NCI-H460 (cell line): ENCODE measurements at regions not wholly inside any gene's neighbourhood (a gene's known extent, or its start where the extent isn't known, plus 50 kb on each side); places are given as distances from the start of the nearest gene placed in this dataset.
A peak's percentile ranks its signal among the peaks of the same experiment; 100 is the strongest.

Source experiments
- DNase-seq: peaks from one replicate; pipeline ENCODE4 v3.0.0-alpha.2; 2016; ENCODE audit warnings: low read depth; ENCODE audit errors: extremely low read depth

DNA sequence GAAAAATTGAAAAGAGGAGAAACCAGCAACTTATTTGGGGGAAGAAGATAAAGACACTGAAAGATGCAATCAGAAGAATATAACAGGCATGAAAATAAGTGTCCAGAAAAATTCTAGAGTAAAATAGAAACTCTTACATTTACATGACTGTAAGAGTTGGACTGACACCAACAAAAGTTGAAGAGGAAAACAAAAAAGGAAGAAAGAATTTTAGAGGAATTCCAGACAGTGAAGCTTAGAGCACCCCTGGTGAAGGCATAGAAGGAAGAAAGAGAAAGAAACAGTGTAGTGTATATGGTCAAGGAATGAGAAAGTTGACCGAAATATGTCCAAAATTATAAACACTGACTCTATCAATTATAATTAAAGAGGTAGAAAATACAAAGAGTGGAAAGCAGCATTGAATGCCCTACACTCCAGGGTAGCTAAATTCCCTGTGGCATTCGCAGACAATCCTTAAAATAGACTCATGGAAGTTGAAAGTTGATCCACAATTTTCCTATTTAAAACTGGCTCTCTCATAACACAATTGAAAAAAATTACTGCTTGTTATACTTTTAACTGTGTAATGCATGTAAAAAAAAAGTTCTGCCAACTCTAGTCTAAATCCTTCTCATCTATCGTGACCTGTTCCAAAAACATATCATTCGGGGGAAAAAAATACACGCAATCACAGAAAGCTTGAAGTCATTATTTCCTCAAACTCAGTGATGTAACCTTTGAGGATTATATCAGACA, 102.6 kb upstream of the ABI3BP start:
- DNase-seq = no peak

DNA sequence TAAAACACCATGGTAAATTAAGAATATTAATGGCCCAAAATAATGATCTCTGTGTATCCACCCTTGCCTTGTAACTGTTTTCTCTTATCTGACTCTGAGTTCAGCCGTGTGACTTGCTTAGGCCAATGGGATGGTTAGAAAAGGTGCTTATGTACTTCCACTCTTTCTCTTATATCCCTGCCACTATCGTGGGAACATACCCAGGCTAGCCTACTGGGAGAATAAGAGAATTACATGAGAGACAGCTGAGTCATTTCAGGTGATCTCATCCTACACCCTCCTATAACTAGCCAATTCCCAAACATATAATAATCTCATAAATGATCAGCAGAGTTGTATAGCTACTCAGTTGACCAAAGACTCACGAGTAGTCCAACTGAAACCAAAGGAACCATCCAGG, 98.3 kb upstream of the ABI3BP start:
- DNase-seq = peak; percentile 12

GRCh38 chr3:101085752-101086151, 92.5 kb upstream of the ABI3BP start:
- no peak for DNase-seq

- no peak for DNase-seq
Observed at GRCh38 chr3:101084404-101084803, 91.2 kb upstream of the ABI3BP start.

DNA sequence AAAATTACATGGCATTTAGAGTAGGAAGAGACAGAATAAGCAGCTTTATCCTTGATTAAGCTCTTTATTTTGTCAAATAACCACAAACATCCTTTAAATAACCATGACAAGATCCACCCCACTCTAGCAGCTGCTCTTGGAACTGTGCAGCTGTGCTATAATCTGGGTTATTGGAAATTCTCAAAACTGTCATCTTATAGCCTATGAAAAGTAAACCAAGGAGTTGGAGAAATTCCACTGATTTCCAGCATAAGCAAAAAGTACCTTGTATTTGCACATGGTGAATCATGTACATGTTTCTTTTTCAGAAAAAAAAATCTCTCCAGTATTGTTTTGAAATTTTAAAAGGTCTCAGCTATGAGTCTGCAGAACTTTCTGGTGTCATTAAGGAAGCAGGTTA, 88.8 kb upstream of the ABI3BP start:
- DNase-seq = no peak

- DNase-seq = no peak
Observed at GRCh38 chr3:101081446-101081845, 88.2 kb upstream of the ABI3BP start.

DNA sequence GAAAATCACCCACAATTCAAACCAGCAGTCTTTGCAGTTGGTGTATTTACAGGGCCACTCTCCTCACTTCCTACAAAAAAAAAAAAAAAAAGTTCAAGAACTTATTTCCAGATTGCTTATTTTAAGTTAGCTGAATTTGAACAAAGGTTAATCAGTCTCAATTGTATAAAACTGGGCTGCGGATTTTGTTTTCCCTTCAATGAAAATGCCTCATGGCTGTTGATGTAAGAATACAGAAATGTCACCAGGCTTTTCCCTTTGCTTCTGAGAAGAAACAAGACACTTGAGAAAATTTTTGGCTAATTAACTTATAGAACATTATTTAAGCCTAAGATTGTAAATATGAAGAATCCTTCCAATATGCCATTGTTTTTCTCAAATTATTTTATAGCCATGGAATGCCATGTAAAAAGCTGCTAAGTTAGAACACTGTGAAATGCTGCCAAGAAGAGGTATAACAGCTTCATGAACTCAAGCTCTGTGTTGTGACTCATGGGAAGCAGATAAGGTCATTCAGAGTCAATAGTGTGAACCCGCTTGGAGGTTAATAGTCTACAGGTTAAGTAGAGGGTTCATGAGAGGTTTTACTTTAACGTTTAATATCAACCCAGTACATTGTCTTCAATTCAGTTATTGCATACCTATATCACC, 84.3 kb upstream of the ABI3BP start:
- peak; percentile 5 for DNase-seq

DNA sequence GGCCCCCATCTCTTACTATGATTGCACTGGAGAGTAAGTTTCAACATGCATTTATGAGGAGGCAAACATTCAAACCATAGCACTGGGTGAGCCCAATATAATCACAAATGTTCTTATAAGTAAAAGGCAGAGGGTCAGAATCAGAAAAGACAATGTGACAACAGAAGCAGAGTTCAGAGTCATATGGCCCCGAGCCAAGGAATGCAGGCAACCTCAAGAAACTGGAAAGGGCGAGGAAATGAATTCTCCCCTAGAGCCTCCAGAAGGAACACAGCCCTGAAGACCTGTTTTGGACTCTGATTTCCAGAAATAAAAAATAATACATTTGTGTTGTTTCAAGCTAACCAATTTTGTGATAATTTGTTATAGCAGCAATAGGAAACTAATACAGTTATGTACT, 81.3 kb upstream of the ABI3BP start:
- no peak for DNase-seq

DNA sequence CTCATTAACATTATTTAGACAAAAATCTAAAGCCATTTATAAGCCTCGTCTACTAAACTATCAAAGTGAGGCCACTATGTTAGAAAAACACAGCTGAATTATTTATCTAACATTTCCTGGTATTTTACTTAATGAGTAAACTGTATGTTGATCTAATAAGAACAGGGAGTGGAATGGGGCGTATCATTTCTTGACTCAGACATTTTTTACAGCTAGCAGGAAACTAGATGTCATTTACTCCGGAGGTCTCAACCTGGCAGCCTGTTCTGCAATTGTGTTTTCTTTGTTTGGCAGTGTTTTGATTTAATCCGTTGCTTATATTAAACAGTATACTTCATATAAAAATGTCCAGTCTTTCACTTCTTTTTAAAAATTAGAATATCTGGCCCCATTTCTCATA, 79.1 kb upstream of the ABI3BP start:
- peak; percentile 2 for DNase-seq

- DNase-seq = no peak
Observed at GRCh38 chr3:101070799-101071121, 77.5 kb upstream of the ABI3BP start.

DNA sequence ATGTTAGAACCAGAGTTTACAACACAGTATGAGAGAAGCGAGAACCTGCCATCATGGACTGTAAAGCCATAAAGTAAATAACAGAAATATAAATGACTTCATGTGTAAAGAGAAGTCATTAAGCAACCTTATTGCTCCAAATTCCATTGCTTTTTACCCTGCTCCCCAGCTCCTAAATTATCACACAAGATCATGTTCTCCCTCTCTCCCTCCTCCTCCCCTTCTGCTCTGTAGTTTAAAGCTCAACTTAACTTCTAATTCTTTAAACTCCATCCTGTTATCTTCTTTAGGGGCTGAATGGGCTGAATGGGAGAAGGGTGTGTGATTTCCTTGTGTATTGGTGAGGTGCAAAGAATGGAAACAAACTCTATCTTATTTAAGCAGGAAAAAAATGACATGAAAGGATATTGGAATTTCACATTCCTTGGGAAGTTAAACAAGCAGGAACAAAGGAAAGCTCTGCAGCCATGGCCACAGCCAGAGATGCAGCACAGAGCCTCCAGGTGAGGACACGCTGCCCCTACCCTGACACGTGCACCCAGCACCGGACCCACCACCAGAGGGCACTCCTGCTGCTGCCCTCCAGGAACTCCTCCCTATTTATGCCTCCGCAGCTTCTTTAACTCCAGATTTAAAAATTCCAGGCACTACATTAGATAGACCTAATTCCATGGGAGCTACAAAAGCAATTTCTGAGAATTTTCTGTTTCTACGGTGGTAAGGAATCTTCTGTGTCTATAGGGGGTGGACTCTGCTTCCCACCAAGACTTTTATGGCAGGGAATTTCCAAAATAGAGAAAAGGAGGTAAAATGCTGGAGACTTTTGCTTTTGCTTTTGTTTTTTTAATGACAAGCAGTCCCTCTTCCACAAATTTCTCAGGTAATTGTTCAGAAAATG, 76.9 kb upstream of the ABI3BP start:
- DNase-seq = peak; percentile 27

GRCh38 chr3:101068876-101069606, 75.8 kb upstream of the ABI3BP start:
- no peak for DNase-seq

DNA sequence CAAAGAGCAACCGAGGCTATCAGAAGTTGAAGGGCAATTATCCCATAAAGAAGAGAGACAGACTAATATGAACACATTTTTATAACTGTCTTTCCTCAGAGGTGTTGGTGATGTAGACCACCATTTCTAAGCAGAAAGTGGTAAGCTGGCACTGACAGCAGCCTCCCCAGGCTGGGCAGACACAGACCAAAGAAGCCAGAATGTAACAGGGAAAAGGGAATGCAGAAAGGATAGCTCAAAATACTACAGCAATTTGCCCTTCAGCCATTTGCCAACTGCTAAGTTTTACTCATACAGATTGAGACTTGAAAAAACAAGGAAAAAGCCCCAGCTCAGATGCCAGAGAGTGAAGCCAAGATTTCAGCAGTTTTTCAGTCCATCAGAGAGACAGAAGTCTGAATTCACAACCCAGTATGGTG, 73.5 kb upstream of the ABI3BP start:
- DNase-seq = peak; percentile 4

DNA sequence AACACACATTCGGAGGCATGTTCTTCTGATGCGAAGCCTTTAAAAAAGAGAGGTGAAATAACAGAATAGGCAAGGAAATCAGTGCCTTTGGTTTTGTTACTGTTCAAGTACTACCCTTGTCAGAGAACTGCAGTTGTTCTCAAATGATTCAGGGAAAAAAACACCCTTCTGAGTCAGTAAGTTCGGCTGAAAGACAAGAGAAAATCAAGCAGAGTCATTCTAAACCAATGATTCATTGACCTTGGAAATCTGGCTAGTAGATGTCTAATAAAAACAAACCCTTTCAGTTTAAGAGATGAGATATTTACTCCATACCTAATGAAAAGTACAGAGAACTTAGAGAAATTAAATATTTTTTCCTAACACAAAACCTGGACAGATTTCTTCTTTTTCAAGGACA, 72.7 kb upstream of the ABI3BP start:
- peak; percentile 74 for DNase-seq

DNA sequence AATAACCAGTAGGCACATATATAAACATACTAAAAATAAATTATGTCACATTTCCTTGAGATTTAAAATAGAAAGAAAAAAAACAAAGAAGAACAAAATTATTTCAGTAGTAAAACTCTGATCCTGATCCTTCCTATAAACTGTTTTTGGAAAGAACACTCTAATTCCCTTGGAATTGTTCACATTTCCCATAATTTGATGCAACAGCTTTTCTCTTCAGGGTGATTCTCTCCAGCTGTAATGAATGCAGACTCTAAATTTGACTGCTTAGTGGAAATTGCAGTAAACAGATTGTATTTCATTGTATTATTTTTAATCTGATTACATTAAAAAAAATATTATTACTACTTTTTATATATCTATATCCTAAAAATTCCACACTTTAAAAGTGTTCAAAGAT, 70.2 kb upstream of the ABI3BP start:
- no peak for DNase-seq

DNA sequence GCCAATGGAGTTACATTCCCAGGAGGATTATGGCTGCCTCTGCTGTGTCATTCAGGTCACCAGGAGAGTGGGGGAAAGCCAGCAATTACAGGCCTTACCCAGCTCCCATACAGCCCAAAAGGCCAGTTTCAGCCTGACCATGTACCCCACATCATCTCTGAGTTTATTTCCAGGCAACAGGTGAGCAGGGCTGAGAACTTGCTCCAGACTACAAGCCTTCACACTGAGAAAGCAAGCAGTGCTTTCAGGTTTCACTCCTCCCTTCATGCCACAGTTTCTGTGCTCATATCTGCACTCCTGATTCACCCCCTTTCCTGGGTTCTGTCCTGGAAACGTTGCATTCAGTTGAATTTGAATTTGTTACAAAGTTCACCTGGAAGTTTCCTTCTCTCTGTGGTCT, 68.1 kb upstream of the ABI3BP start:
- no peak for DNase-seq

GRCh38 chr3:101050866-101051265, 57.6 kb upstream of the ABI3BP start:
- no peak for DNase-seq

DNA sequence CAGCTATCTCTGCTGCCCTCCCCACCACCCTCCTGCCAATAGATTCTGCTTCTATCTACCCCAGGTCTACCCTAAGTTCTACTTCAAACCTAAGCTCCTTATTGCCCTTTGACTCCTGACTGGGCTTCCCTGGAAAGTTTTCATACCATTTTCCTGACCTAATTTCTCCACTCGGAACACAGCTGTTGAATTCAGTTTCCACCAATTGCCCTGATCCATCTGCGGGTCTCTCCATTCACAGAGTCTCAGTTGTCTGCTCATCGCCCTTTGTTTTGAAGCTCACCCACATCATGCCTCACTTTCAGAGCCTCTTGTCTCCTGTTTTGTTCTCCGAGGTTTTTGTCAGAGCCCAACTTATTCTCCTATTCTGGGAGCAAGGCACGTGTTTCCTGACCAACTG, 56.8 kb upstream of the ABI3BP start:
- no peak for DNase-seq

DNA sequence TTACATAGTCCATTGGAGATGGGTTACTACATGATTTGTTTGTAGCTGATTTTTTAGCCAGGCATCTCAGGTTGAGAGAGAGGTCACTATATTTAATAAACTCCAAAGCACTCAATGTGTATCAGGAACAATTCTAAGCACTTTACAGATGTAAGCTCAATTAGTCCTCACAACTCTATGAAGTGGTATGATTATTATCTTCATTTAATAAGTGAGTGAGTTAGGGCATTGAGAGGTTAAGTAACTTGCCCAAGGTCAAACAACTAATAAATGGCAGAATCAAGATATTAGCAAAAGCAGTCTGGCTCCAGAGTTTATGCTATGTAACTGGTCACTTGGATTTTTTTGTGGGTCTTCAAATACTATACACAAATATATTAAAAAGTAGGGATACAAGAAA, 56.3 kb upstream of the ABI3BP start:
- no peak for DNase-seq

DNA sequence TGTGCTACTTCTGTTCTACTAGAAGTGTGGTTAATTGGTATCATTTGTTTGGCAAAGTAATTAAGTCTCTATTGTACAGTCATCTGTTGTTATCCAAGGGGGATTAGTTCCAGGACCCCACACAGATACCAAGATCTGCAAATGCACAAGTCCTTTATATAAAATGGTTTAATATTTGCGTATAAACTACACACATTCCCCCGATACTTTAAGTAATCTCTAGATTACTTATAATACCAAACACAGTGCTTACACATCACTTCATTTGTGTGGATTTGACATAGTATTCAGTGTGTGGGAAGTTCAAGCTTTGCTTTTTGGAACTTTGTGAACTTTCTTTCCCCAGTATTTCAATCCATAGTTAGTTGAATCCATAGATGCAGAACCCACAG, 50.5 kb upstream of the ABI3BP start:
- DNase-seq = no peak
